ENCODE measurements at regions not wholly inside any gene's neighbourhood (a gene's known extent, or its start where the extent isn't known, plus 50 kb on each side); places are given as distances from the start of the nearest gene placed in this dataset.
A peak's percentile ranks its signal among the peaks of the same experiment; 100 is the strongest.

- Histone ChIP-seq H3K4me3 (no peak overlapping the region), H3K9me3 (no peaks in the 10 kb centered on the region), H3K27ac (no peak overlapping the region), H3K36me3 (no peaks in the 10 kb centered on the region), H3K27me3 (replicated peaks in 1 of 7) (peaks cover 0 to 25% (median 0%) of the 10 kb centered on the region in 7 donors), H3K4me1 (peaks cover 0 to 7% (median 2%) of the 10 kb centered on the region in 6 donors)
- no peak for DNase-seq
- TF ChIP-seq POLR2A (IDR thresholded peaks at IDR 0.05) (no peak), POLR2AphosphoS5 (IDR thresholded peaks at IDR 0.05) (no peak), CTCF (IDR thresholded peaks at IDR 0.05 in 8 of 11, conservative IDR thresholded peaks at IDR 0.05 in 3 of 11) (no peak)
- intact Hi-C loops (cut with DNase I; ENCODE audit: low total_unique reads): no loop called here
Observed at GRCh38 chr15:66857694-66858093, 155.7 kb downstream of the SMAD6 start.

GRCh38 chr15:66858423-66859207 is 156.6 kb downstream of the SMAD6 start:
- Histone ChIP-seq H3K27me3 (replicated peaks in 1 of 7) (peaks cover 0 to 16% (median 0%) of the 10 kb centered on the region in 7 donors), H3K27ac (no peak overlapping the region), H3K9me3 (no peaks in the 10 kb centered on the region), H3K36me3 (no peaks in the 10 kb centered on the region), H3K4me3 (no peak overlapping the region), H3K4me1 (peaks cover 0 to 13% (median 6%) of the 10 kb centered on the region in 6 donors)
- no peak for DNase-seq
- WGBS, 5 donors: 71 to 82% (median 71%) methylated on average over 7 of the region's 7 CpGs
- intact Hi-C loops (cut with DNase I; ENCODE audit: low total_unique reads): no loop called here
- no peak for TF ChIP-seq POLR2AphosphoS5 (IDR thresholded peaks at IDR 0.05)
- no peak for TF ChIP-seq POLR2A (IDR thresholded peaks at IDR 0.05)
- TF ChIP-seq CTCF (IDR thresholded peaks at IDR 0.05 in 8 of 11, conservative IDR thresholded peaks at IDR 0.05 in 3 of 11): no peak

GRCh38 chr15:66859688-66860253 is 157.7 kb downstream of the SMAD6 start:
- Histone ChIP-seq H3K4me3 (no peak overlapping the region), H3K27ac (no peak overlapping the region), H3K27me3 (replicated peaks in 1 of 7) (peaks cover 0 to 4% (median 0%) of the 10 kb centered on the region in 7 donors), H3K9me3 (no peaks in the 10 kb centered on the region), H3K36me3 (no peaks in the 10 kb centered on the region), H3K4me1 (peaks cover 0 to 17% (median 6%) of the 10 kb centered on the region in 6 donors)
- TF ChIP-seq POLR2AphosphoS5 (IDR thresholded peaks at IDR 0.05): no peak
- intact Hi-C loops (cut with DNase I; ENCODE audit: low total_unique reads): no loop called here
- WGBS, 5 donors: 82 to 95% (median 90%) methylated on average over 8 of the region's 8 CpGs
- peak; percentile 34 for DNase-seq

- no peak overlapping the region for H3K4me3 ChIP-seq
- H3K36me3 ChIP-seq: no peaks in the 10 kb centered on the region
- H3K27me3 ChIP-seq (replicated peaks in 1 of 7): no peaks in the 10 kb centered on the region
- peaks cover 0 to 23% (median 10%) of the 10 kb centered on the region in 6 donors for H3K4me1 ChIP-seq
- 83 to 90% (median 84%) methylated on average over 3 of the region's 3 CpGs for WGBS, 5 donors
- no peak for DNase-seq
- no peaks in the 10 kb centered on the region for H3K9me3 ChIP-seq
- H3K27ac ChIP-seq: no peak overlapping the region
- intact Hi-C loops (cut with DNase I; ENCODE audit: low total_unique reads): no loop called here
- TF ChIP-seq CTCF (IDR thresholded peaks at IDR 0.05 in 8 of 11, conservative IDR thresholded peaks at IDR 0.05 in 3 of 11) (no peak), POLR2A (IDR thresholded peaks at IDR 0.05) (no peak), POLR2AphosphoS5 (IDR thresholded peaks at IDR 0.05) (no peak)
Observed at GRCh38 chr15:66860844-66861243, 158.8 kb downstream of the SMAD6 start.

All from spleen (tissue), 11 donors.